PC-9 (cell line): ENCODE measurements at regions not wholly inside any gene's neighbourhood (a gene's known extent, or its start where the extent isn't known, plus 50 kb on each side); places are given as distances from the start of the nearest gene placed in this dataset.

ENCODE experiments used
- BruUV-seq: library from RNA; stranded (reverse); fragments of 400-500 nt; replicated peaks from 2 replicates; lab custom pipeline; 2021; lab: Mats Ljungman, UMichigan
- CTCF ChIA-PET: fragments of 300-600 bp; sonication (Branson Sonifier 250); formaldehyde crosslinking; loops from one replicate; lab custom pipeline; 2022; ENCODE audit warnings: antibody characterized with exemption; lab: Charles Lee
- POLR2A ChIA-PET: fragments of 300-600 bp; sonication (Branson Sonifier 250); formaldehyde crosslinking; loops from one replicate; lab custom pipeline; 2022; ENCODE audit warnings: antibody characterized with exemption; ENCODE audit not compliant: unreplicated experiment; lab: Charles Lee
- DNase-seq, 2 experiments: peaks; one replicate each; pipeline versions ENCODE4 v3.0.0 to v3.0.0-alpha.2; 2015 to 2022; ENCODE audit warnings: mixed read lengths in 1 of 2
- H2AFZ ChIP-seq: fragments of 200-600 bp; sonication (generic); 2 replicates; pipeline ENCODE4 v1.8.1; 2017; ENCODE audit warnings: antibody characterized with exemption
- H3F3A ChIP-seq: fragments of 200-600 bp; sonication (generic); 2 replicates; pipeline ENCODE4 v1.8.1; 2017; ENCODE audit warnings: antibody characterized with exemption, mild to moderate bottlenecking, low read depth; ENCODE audit not compliant: insufficient read depth
- H3K27ac ChIP-seq: fragments of 200-600 bp; sonication (generic); 2 replicates; pipeline ENCODE4 v1.6.1; 2016; ENCODE audit warnings: mixed run types
- H3K27me3 ChIP-seq: fragments of 200-600 bp; sonication (generic); 2 replicates; pipeline ENCODE4 v1.6.1; 2016; ENCODE audit warnings: low read depth, mixed run types; ENCODE audit not compliant: insufficient read depth
- H3K36me3 ChIP-seq: fragments of 200-600 bp; sonication (generic); 2 replicates; pipeline ENCODE4 v1.6.1; 2016; ENCODE audit warnings: low read depth, mixed run types
- H3K4me1 ChIP-seq: fragments of 200-600 bp; sonication (generic); replicated peaks from 2 replicates; pipeline ENCODE4 v1.6.1; 2016; ENCODE audit warnings: mixed run types; ENCODE audit not compliant: insufficient read depth
- H3K4me2 ChIP-seq: fragments of 200-600 bp; sonication (generic); 2 replicates; pipeline ENCODE4 v1.6.1; 2017; ENCODE audit warnings: mixed run types
- H3K4me3 ChIP-seq: fragments of 200-600 bp; sonication (generic); 2 replicates; pipeline ENCODE4 v1.6.1; 2016; ENCODE audit warnings: mixed run types
- H3K79me2 ChIP-seq: fragments of 200-600 bp; sonication (generic); 2 replicates; pipeline ENCODE4 v1.6.1; 2017; ENCODE audit warnings: low read depth, mixed run types
- H3K9me2 ChIP-seq: fragments of 200-600 bp; sonication (generic); 2 replicates; pipeline ENCODE4 v1.8.1; 2017; ENCODE audit warnings: mild to moderate bottlenecking; ENCODE audit not compliant: insufficient read depth
- H3K9me3 ChIP-seq: fragments of 200-600 bp; sonication (generic); 2 replicates; pipeline ENCODE4 v1.8.1; 2016; ENCODE audit warnings: low read depth; ENCODE audit not compliant: insufficient read depth
- H4K20me1 ChIP-seq: fragments of 200-600 bp; sonication (generic); 2 replicates; pipeline ENCODE4 v1.8.1; 2017; ENCODE audit not compliant: insufficient read depth
- CTCF ChIP-seq: fragments of 200-600 bp; sonication (generic); conservative IDR thresholded peaks from 2 replicates; pipeline ENCODE4 v1.6.1; 2017; ENCODE audit warnings: mixed run types, antibody characterized with exemption, mild to moderate bottlenecking, moderate library complexity
- EZH2 ChIP-seq: fragments of 200-600 bp; sonication (generic); IDR thresholded peaks from 2 replicates; pipeline ENCODE4 v1.8.0; 2017; ENCODE audit warnings: antibody characterized with exemption, low read depth
- intact Hi-C: fragments of 100-400 bp; cut with micrococcal nuclease; formaldehyde crosslinking; loops from one replicate; pipeline ENCODE4 v1.10.0; 2022; ENCODE audit not compliant: unreplicated experiment

GRCh38 chr5:98641671-98642070, 131.8 kb upstream of the RGMB start:
- Histone ChIP-seq H3K9me3 (no peaks in the 10 kb centered on the region), H3F3A (no peaks in the 10 kb centered on the region), H3K4me3 (no peak overlapping the region), H3K79me2 (no peaks in the 10 kb centered on the region), H3K4me2 (no peak overlapping the region), H3K4me1 (no peaks in the 10 kb centered on the region), H3K27ac (no peak overlapping the region), H3K27me3 (no peaks in the 10 kb centered on the region), H3K9me2 (no peaks in the 10 kb centered on the region; the same call in 1 of the 2 replicates), H3K36me3 (no peaks in the 10 kb centered on the region), H4K20me1 (no peaks in the 10 kb centered on the region), H2AFZ (no peak overlapping the region)
- no peak for TF ChIP-seq CTCF
- ChIA-PET CTCF (no interaction called here), POLR2A (no interaction called here)
- BruUV-seq = no TSS peak
- intact Hi-C loops = no loop called here
- DNase-seq = no peak

- no TSS peak for BruUV-seq
- TF ChIP-seq CTCF (no peak), EZH2 (no peak)
- H3K4me2 ChIP-seq = no peak overlapping the region
These were observed 129.9 kb upstream of the RGMB start for GRCh38 chr5:98643569-98643968.

GRCh38 chr5:98651715-98652114, 121.7 kb upstream of the RGMB start:
- no peaks in the 10 kb centered on the region for H3K4me1 ChIP-seq
- no peak overlapping the region for H3K27ac ChIP-seq
- no peak overlapping the region for H3K4me3 ChIP-seq
- no peaks in the 10 kb centered on the region for H3K9me2 ChIP-seq
- no peak for DNase-seq
- BruUV-seq = no TSS peak
- ChIA-PET CTCF (no interaction called here), POLR2A (no interaction called here)
- no peak for TF ChIP-seq CTCF
- no peak for TF ChIP-seq EZH2
- no peak overlapping the region for H2AFZ ChIP-seq
- no peaks in the 10 kb centered on the region for H3K27me3 ChIP-seq
- intact Hi-C loops = no loop called here
- H3F3A ChIP-seq = no peaks in the 10 kb centered on the region
- H3K36me3 ChIP-seq = no peaks in the 10 kb centered on the region
- H4K20me1 ChIP-seq = no peaks in the 10 kb centered on the region
- H3K9me3 ChIP-seq = no peaks in the 10 kb centered on the region
- H3K79me2 ChIP-seq = no peaks in the 10 kb centered on the region
- no peak overlapping the region for H3K4me2 ChIP-seq

More at GRCh38 chr5:98643569-98643968, 129.9 kb upstream of the RGMB start:
- H4K20me1 ChIP-seq = no peaks in the 10 kb centered on the region
- no peak overlapping the region for H2AFZ ChIP-seq
- H3K27me3 ChIP-seq = no peaks in the 10 kb centered on the region
- no peaks in the 10 kb centered on the region for H3K9me3 ChIP-seq
- DNase-seq = no peak
- no peak overlapping the region for H3K4me3 ChIP-seq
- POLR2A ChIA-PET = no interaction called here
- H3K4me1 ChIP-seq = no peaks in the 10 kb centered on the region
- H3K79me2 ChIP-seq = no peaks in the 10 kb centered on the region
- H3F3A ChIP-seq = no peaks in the 10 kb centered on the region
- intact Hi-C loops = no loop called here
- no peak overlapping the region for H3K27ac ChIP-seq
- CTCF ChIA-PET = no interaction called here
- H3K9me2 ChIP-seq = no peaks in the 10 kb centered on the region; the same call in 1 of the 2 replicates
- no peaks in the 10 kb centered on the region for H3K36me3 ChIP-seq
